ENCODE measurements at regions not wholly inside any gene's neighbourhood (a gene's known extent, or its start where the extent isn't known, plus 50 kb on each side); places are given as distances from the start of the nearest gene placed in this dataset.

DNA sequence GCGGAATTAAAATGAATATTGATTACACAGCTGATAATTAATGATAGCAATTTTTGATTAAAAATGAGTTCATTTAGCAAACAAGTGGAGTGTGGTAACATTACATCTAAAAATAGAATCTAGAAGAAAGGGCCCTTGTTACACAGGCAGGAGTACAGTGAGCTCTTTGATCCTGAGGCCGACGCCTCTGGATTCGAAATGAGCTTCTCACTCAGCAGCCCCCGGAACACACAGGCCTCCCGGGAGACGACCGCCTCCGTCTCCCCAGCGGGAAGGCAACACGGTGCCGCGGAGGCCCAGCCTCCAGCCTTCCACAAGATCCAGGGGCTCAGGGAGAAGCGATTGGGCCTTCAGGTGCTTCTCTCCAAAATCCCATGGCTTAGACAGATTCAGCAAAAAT lies 379.1 kb downstream of the BRD1 start:
- DNase-seq: no peak

DNA sequence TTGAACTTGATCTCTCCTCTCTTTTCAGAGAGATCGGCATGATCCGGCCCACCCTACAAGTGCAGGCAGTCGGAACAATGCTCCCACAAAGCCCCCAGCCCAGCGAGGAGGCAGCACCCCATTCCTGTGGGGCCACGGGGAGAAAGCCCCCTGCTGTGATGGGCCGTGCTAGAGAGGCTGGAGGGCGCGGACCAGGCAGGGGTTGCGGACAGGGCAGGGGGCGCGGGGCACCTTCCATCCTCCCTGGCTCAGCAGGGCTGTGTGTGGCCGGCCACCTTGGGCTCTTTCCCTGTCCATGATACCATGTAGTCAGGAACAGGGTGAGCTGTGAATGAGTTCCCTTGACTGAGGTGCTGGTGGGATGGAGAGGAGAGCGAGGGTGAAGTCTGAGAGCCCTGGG lies 379.8 kb downstream of the BRD1 start:
- DNase-seq: no peak

DNA sequence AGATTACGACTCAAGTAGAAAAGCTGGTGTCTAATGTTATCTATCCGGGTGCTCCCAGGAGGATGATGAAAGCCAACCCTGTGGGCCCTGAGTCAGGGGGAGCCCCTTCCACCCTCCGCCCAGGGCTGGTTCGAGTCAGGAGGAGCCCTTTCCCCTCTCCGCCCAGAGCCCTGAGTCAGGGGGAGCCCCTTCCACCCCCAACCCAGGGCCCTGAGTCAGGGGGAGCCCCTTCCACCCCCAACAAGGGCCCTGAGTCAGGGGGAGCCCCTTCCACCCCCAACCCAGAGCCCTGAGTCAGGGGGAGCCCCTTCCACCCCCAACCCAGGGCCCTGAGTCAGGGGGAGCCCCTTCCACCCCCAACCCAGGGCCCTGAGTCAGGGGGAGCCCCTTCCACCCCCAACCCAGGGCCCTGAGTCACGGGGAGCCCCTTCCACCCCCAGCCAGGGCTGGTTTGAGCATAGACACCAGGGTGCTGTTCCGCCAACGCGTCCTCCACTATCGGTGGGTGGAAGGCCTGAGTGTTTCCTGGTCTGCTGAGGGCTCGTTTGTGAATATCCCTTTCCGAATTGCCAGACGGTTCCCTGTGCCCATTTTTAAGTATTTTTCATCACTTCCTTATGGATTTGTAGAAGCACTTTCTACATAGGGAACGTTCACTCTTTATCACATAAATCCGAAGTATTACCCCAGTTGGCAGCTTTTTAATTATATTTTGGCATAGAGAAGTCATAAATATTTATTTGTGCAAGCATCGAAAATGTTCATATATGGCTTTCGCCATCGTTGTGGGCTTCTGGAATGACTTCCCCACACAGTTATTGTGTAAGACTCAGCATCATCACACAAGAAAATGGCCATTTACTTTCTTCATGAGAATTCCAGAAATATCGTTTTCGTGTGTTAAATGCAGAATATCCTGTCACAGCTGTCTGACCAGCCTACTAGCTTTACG lies 380.6 kb downstream of the BRD1 start:
- no peak for DNase-seq

DNA sequence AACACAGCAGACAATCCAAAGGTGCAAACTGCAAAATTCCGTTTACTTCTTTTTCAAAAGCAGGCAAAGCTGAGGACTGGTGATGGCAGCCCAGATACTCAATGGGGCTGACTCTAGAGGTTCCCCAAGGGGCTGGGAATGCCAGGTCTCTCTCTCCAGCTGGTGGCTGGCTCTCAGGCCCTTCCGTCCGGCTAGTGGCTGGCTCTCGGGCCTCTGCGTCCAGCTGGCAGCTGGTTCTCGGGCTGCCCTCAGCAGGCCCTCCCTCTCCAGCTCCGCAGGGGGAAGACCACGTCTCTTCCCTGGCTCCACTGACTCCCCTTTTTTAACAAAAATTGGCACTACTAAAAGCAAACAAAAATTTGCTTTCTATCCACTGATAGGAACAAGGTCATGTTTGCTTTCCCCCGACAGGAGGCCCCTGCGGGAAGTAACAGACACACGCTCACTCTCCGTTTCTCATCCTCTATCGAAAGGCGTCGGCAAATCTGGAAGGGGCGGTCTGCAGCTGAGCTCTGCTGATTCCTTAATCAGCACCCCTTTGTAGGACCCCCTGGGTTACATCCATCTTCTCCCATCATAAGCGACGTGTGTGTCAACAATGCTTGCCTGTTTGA lies 381.4 kb downstream of the BRD1 start:
- DNase-seq: no peak

DNA sequence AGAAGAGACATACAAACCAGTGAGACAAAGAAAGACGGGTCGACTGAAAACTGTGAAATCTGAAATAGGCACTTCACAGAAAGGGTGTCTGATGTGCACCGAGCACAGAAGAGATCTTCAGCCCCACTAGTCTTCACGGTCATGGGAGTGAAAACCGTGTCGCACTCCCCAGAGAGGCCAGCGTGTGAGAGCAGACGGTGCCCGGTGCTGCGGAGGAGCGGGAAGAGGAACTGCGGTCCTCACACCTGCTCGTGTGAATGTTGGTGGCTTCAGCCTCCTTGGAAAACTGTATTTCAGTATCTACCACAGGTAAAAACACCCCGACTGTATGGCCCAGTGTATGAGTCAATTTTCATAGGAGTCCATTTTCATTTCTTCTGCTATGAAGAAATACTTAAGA lies 382.9 kb downstream of the BRD1 start:
- no peak for DNase-seq

DNA sequence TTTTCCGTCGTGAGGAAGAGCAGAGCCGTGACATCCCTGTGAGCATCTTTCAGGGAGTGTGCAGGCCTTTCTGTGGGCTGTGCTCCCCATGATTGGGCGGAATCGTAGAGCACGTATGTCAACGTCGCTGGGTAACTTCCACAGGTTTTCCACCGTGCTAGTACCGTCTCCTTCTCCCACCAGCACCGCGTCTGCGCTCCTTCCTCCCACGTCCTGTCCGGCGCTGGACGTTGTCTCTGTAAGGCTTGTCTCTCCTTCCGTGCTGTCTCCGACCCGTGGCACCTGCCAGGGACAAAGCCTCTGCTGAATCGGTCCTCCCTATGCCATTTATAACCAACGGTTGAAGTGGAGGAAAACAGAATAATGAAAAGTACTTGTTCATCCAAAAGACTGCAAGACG lies 386.7 kb downstream of the BRD1 start:
- DNase-seq: no peak

DNA sequence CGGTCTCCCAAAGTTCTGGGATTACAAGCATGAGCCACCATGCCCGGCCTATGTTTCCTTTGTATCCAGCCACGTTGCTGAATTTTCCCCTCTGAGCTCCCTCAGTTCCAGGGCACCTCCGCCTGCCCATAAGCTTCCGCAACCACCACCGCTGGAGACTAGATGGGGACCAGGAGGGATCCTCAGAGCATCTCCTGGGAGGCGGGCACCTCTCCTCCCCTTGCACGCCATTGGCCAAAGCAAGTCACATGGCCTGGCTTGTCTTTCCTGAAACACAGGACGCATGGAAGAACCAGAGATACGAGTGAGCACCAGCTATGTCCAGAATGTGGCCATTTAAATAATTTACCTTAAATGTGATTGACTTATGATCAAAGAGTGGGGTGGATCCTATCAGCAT lies 388.3 kb downstream of the BRD1 start:
- no peak for DNase-seq

DNA sequence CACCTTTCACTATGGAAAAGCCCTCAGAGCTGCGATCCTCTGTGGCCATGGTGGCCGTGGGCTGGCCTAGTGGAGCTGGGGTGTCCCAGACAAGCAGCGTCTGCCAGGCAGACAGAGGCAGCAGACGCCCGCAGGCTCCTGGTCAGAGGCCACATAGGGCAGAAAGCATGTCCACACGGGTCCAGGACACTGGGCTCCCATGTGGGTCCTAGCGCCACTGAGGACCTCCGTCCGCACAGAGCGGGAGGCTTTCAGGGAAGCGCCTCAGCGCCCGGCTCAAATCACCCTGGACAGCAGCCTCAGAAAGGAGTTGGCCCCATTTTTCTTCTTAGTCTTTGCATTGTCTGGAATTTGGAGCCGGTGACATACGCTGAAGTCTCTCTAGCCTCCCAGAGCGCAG lies 389.7 kb downstream of the BRD1 start:
- no peak for DNase-seq

DNA sequence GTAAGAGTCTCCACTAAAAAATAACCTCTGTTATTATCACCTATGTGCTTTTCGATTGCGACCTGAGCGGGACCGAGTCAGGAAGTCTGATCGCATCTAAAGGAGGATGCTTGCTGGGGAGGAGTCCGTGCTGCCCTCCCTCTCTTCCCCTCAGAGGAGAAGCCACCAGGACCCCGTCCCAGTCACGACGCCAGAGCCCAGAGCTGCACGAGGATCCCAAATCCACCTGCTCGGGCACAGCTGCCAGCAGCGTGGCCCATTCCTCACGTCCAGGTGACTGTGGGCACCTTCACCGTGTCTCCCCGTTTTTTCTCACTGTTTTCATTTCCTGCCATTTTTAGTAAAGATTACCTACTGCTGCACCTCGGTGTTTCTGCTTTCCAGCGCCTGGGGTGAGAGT lies 390.3 kb downstream of the BRD1 start:
- DNase-seq: no peak

DNA sequence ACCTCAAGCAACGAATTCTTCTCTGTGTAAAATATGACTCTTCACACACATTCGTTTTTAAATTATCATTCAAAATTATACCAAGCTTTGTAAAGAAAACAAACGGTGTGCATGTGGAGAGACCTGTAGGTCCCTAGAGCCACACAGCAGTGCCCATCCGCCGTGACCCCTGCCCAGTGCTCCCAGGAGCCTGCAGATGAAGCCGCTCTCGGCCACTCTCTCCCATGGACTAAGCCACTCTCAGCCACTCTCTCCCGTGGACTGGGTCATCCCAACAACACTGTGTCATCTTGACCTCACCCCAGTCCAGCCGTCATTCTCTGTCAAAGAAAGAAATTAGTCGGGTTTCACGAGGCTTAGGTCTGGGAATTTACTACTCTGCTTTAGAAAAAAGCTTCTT lies 391.6 kb downstream of the BRD1 start:
- no peak for DNase-seq

DNA sequence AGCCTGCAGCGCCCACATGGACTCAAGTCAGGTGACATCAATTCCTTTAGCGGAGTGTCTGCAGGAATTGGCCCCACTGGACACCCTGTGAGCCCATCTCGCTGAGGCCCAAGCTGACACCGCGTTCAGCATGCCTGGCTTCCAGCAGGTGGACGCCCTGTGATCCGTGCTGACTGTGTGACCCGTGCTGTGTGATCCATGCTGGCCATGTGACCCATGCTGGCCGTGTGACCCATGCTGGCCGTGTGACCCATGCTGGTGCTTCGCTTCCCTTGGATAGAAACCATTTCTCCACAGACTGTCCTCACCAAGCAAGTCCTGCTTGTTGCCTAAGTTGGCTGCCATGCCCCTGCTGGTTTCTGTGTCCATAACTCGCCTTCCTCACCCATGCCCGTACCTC lies 392.1 kb downstream of the BRD1 start:
- DNase-seq: no peak

DNA sequence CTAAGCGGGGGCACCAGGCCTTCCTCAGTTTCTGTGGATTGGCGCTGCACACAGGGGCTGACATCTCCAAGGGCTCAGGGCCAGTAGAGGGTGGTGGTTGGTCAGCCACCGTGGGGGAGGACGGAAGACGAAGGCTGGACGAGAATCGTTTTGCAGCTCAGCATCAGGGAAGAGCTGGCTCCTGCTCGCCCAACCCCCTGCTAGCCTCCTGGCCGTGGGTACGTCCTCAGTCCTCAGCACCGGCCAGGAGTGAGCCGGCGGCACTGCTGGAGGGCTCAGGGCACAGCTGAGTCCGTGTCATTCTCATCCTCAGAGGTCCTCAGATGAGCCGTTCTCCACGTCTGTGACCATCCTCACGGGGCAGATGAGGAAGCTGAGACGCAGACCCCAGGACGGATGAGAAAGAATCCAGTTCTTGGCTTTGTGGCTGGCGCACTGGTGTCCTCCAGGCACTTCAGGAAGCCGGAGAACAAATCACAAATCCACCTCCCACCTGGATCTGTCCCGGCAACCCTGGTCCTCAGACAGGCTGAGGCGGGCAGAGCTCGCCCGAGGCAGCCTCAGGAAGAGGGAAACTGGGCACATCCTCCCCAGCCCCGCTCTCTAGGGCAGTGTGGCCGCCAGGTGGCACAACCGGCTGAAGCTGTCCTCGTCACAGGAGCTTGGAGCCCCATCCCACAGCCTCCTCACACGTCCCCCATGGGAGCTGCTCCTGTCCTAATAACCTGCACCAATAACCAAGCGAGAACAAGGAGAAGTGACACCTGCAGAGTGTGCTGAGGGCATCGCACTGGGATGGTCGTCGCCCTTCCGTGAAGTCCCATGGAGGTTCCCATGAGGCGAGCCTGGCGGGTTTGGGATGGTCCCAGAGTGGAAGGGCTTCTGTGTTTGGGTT lies 393.7 kb downstream of the BRD1 start:
- no peak for DNase-seq

DNA sequence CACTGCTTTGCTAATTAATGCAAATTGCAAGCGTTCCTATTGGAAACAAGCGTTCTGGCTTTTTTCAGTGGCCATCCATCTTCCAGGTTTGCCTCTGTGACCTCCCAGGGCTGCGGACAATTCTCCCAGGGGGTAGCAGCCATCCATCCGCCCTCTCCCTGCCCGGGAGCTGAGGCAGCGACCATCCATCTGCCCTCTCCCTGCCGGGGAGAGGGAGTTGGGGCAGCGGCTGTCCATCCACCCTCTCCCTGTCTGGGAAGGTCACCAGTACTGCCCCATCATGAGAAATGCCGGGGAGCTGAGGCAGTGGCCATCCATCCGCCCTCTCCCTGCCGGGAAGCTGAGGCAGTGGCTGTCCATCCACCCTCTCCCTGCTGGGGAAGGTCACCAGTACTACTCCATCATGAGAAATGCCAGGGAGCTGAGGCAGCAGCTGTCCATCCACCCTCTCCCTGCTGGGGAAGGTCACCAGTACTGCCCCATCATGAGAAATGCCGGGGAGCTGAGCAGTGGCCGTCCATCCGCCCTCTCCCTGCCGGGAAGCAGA lies 394.7 kb downstream of the BRD1 start:
- no peak for DNase-seq

DNA sequence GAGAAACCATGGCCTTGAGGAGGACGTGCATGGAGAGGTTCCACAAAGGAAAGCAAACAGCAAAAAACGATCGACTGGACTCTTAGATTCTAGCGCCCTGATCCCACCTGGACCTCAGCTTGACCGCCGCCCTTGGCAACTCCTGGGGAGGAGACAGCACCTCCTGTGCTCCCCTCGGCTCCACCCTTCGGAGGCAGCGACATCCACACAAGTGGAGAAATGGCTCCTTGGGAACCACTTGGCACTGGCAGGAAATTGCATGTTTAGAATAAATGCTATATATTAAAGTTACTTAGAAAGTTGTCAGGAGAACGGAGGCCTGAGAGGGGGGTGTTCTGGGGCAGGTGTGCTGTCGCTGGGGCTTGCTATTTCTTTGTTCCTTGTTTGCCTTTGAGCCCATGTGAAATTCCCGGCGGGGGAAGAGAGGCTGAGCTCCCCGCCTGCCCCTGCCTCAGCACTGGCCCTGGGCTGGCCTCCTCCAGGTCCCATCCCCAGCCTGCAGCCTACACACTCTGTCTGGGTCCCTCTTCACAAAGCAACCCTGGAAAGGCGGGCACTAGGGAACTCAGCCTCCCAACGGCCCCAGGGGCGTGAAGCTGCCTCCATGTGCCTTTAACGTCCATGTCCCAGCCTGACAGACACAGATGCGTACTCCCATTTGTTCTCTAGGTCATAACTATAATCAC lies 395.3 kb downstream of the BRD1 start:
- DNase-seq: no peak

DNA sequence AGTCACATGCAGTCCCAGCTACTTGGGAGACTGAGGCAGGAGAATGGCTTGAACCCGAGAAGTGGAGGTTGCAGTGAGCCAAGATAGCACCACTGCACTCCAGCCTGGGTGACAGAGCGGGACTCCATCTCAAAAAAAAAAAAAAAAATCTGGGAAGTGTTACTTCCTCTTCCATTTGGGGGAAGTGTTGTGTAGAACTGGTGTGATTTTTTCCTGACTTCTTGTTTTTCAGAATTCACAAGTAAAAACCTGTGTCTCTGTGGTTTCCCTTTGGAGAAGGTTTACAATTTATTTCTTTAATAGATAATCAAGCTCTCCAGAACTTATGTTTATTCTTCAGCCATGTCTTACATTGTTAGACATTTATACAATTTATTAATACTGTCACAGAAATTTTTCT lies 396.1 kb downstream of the BRD1 start:
- no peak for DNase-seq

DNA sequence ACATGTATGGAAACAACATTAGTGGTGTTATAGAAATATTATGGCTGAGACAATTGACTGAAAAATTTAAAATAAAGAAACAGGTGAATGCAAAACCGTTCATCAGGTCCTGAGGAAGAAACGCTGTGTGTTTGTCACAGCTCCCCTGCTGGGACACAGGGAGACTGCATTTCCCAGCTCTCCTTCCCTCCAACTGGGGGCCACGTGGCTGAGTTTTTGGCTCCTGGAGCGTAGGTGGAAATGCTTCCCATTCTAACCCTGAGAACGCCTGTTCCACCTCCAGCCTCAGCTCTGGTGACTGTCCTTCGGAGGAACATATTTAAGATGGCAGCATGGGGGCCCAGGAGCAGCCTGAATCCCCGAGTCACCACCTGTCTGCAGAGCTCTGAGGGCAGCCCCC lies 398.6 kb downstream of the BRD1 start:
- no peak for DNase-seq

DNA sequence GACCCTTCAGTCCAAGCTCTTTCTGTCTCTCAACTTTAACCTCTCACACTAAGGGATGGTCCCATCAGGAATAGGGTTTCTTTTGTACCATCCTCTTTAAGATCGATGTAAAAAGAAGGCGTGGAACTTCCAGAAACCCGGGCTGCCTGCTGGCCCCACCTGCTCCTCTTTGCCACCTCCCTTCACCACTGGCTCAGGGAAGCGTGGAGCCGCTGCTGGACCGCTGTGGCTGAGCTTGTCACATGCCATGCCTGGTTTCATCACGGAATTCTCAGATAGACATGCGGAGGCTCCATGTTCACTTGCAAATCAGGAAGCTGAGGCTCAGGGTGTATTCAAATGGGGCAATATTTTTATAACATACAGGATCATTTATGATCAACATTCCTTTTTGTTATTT lies 399.7 kb downstream of the BRD1 start:
- no peak for DNase-seq

DNA sequence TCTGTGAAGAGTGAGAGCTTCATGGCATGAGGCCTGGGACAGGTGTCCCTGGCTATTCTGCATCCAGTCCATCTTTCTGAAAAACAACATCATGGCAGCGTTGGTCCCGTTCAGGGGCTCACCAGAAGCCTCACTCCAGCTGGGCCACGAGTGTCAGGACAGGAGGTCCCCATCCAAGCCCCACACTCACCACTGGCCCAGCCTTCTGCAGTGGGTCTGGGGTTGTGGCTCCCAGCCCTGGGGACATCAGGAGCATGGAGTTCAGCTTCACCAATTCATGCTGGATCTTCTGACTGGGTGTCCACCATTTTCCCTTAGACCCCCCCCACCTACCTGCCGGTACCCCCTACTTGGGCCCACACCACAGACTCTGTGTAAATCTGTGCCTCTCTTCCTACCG lies 400.3 kb downstream of the BRD1 start:
- DNase-seq: no peak

DNA sequence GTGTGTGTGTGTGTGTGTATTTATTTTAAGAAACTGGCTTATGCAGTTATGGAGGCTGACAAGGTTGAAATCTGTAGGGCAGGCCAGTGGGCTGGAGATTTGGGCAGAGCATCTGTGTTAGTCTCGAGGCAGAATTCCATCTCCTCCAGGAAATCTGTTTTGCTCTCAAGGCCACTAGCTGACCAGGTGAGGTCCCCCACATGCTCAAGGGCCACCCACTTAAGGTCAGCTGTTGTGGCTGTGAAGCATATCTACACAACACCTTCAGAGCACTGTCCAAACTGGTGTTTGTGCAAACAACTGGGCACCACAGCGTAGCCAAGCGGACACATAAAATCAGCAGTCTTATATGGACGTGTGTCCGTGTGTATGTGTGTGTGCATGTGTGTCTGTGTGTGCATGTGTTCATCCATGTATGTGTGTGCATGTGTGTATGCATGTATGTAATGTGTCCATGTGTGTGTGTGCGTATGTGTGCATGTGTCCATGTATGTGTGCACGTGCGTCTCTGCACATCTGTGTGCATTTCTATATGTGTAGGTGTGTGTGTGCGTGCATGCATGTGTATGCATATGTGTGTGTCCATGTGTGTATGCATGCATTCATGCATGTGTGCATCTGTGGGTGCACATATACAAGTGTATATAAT lies 400.9 kb downstream of the BRD1 start:
- DNase-seq: no peak

DNA sequence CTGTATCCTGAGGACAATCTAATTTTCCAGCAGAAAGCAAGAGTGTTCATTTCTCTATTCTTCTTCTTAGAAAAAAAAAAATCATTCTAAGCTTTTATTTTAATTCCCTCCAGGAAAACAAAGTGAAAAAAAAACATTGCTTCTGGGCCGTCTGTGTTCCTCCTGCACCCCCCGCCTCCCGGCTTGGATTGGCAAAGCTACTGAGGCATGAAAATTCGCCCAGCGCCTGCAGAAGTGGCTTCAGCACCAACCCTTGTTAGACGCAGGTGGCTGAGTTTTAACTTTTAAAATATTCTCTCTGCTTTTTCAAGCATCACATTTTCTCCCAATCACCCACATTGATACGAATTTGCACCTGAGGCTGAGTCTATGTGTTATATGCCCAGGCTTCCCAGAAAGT lies 401.6 kb downstream of the BRD1 start:
- no peak for DNase-seq

DNA sequence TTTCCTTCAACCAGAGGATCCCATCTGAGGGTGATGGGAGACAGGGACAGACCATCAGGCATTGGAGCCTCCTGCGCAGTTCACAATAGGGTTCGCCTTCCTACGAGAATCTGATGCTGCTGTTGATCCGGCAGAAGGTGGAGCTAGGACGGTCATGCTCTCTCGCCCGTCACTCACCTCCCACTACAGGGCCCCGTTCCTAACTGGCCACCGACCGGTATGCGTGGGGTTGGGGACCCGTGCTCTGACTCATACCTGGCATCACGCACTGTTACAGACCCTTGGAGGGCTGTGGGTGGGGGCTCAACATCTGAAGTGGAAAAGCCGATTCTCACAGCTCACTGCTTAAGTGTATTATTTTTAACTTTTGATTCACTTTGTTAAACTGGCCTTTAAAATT lies 402.3 kb downstream of the BRD1 start:
- no peak for DNase-seq

DNA sequence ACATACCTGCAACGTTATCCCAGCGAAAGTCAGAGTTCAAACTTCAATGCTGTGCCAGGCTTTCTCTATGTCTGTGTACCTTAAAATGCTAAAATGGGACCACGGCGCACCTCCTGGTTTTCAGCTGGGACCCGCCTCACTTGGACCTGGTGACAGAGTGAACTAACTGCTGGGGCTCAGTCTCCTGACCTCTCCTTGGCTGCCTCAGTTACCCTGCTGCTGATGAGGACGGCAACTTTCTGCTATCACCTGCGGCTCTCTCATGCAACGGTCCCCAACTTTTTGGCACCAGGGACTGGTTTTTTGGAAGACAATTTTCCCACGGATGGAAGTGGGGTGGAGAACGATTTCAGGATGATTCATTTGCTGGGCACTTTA lies 402.8 kb downstream of the BRD1 start:
- DNase-seq: no peak

Measured in NCI-H1048 (cell line).